ENCODE measurements at regions not wholly inside any gene's neighbourhood (a gene's known extent, or its start where the extent isn't known, plus 50 kb on each side); places are given as distances from the start of the nearest gene placed in this dataset.

GRCh38 chr5:174825587-174825986 is 101.2 kb downstream of the MSX2 start:
- Histone ChIP-seq H3K27ac (ENCODE audit: low read depth, low read length, poor library complexity, severe bottlenecking) (no peak overlapping the region), H2AFZ (ENCODE audit: low read length) (no peak overlapping the region), H3K36me3 (ENCODE audit: insufficient read depth, low read length) (no peaks in the 10 kb centered on the region), H3K9me2 (ENCODE audit: low read depth, low read length) (no peaks in the 10 kb centered on the region), H3K4me3 (ENCODE audit: low read depth, low read length, poor library complexity, severe bottlenecking) (no peak overlapping the region), H3K9me3 (ENCODE audit: low read length) (no peaks in the 10 kb centered on the region), H3K27me3 (ENCODE audit: insufficient read depth, low read length) (no peaks in the 10 kb centered on the region; the same call in 1 of the 2 replicates), H3F3A (ENCODE audit: insufficient read depth, low read length) (no peaks in the 10 kb centered on the region), H3K9ac (ENCODE audit: low read length) (no peak overlapping the region), H4K20me1 (ENCODE audit: insufficient read depth, low read length) (no peaks in the 10 kb centered on the region), H3K4me2 (ENCODE audit: low read length) (no peak overlapping the region), H3K79me2 (ENCODE audit: insufficient read depth, low read length) (no peaks in the 10 kb centered on the region), H3K4me1 (ENCODE audit: insufficient read depth, low read length, severe bottlenecking) (no peaks in the 10 kb centered on the region)
- no peak for TF ChIP-seq EZH2 (IDR thresholded peaks at IDR 0.05; ENCODE audit: borderline replicate concordance, low read length)
- no peak for TF ChIP-seq CTCF (IDR thresholded peaks at IDR 0.05; ENCODE audit: low read length)

- Histone ChIP-seq H3K4me1 (ENCODE audit: insufficient read depth, low read length, severe bottlenecking) (no peaks in the 10 kb centered on the region), H3K27ac (ENCODE audit: low read depth, low read length, poor library complexity, severe bottlenecking) (no peak overlapping the region), H3K36me3 (ENCODE audit: insufficient read depth, low read length) (no peaks in the 10 kb centered on the region), H3F3A (ENCODE audit: insufficient read depth, low read length) (no peaks in the 10 kb centered on the region), H3K9me3 (ENCODE audit: low read length) (no peaks in the 10 kb centered on the region), H4K20me1 (ENCODE audit: insufficient read depth, low read length) (no peaks in the 10 kb centered on the region), H3K79me2 (ENCODE audit: insufficient read depth, low read length) (no peaks in the 10 kb centered on the region), H3K4me2 (ENCODE audit: low read length) (no peak overlapping the region), H3K27me3 (ENCODE audit: insufficient read depth, low read length) (no peaks in the 10 kb centered on the region; the same call in 1 of the 2 replicates), H3K9me2 (ENCODE audit: low read depth, low read length) (no peaks in the 10 kb centered on the region), H2AFZ (ENCODE audit: low read length) (no peak overlapping the region), H3K9ac (ENCODE audit: low read length) (no peak overlapping the region), H3K4me3 (ENCODE audit: low read depth, low read length, poor library complexity, severe bottlenecking) (no peak overlapping the region)
- no peak for TF ChIP-seq EZH2 (IDR thresholded peaks at IDR 0.05; ENCODE audit: borderline replicate concordance, low read length)
- no peak for TF ChIP-seq CTCF (IDR thresholded peaks at IDR 0.05; ENCODE audit: low read length)
Observed at GRCh38 chr5:174818430-174818829, 94.0 kb downstream of the MSX2 start.

- H3K9me2 ChIP-seq (ENCODE audit: low read depth, low read length) = no peaks in the 10 kb centered on the region
- no peaks in the 10 kb centered on the region for H3K79me2 ChIP-seq (ENCODE audit: insufficient read depth, low read length)
- H3K36me3 ChIP-seq (ENCODE audit: insufficient read depth, low read length) = no peaks in the 10 kb centered on the region
- H3K4me1 ChIP-seq (ENCODE audit: insufficient read depth, low read length, severe bottlenecking) = no peaks in the 10 kb centered on the region
- H3K4me2 ChIP-seq (ENCODE audit: low read length) = no peak overlapping the region
- no peak overlapping the region for H3K4me3 ChIP-seq (ENCODE audit: low read depth, low read length, poor library complexity, severe bottlenecking)
- H3K27ac ChIP-seq (ENCODE audit: low read depth, low read length, poor library complexity, severe bottlenecking) = no peak overlapping the region
- no peaks in the 10 kb centered on the region for H3K9me3 ChIP-seq (ENCODE audit: low read length)
- no peak for TF ChIP-seq CTCF (IDR thresholded peaks at IDR 0.05; ENCODE audit: low read length)
- no peak for TF ChIP-seq EZH2 (IDR thresholded peaks at IDR 0.05; ENCODE audit: borderline replicate concordance, low read length)
- H3K27me3 ChIP-seq (ENCODE audit: insufficient read depth, low read length) = no peaks in the 10 kb centered on the region
- H3K9ac ChIP-seq (ENCODE audit: low read length) = no peak overlapping the region
- no peaks in the 10 kb centered on the region for H3F3A ChIP-seq (ENCODE audit: insufficient read depth, low read length)
- H2AFZ ChIP-seq (ENCODE audit: low read length) = no peak overlapping the region
- no peaks in the 10 kb centered on the region for H4K20me1 ChIP-seq (ENCODE audit: insufficient read depth, low read length)
Observed at GRCh38 chr5:174817610-174818009, 93.2 kb downstream of the MSX2 start.

All from OCI-LY1 (cell line).